ENCODE measurements at regions not wholly inside any gene's neighbourhood (a gene's known extent, or its start where the extent isn't known, plus 50 kb on each side); places are given as distances from the start of the nearest gene placed in this dataset.

DNA sequence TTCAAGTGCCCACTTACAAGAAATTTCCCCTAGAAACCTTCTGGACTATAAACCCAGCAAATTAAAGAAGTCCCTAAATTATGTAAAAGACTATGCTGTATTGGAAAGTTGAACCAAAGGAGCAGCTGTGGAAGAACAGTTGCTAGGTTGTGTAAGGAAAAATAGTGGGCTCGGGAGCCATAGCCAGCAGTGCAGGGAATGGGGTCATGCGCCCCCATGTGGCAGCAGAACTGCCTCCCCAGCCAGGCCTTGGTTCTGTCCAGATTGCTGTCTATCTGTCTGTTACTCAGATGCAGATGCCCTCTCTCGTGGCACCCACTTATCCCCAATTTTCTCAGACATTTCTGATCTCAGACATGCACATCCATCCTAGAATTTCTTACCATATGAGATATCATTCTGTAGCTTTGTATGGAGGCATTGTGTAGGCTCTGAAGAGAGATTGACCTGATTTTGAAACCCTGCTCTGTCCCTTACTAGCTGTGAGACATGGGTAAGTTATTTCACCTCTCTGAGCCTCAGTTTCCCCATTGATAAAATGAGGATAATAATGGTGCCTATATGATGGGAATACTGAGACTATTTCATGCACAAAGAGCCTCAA lies 258.3 kb downstream of the SS18 start:
- POLR2A ChIA-PET = no interaction called here
- Mint-ChIP-seq H3K36me3 (ENCODE audit: low read depth) (no peaks in the 10 kb centered on the region), H3K27ac (no peak overlapping the region), H3K27me3 (peaks cover 3% of the 10 kb centered on the region), H3K4me3 (no peak overlapping the region), H3K9me3 (no peaks in the 10 kb centered on the region), H3K4me1 (ENCODE audit: low read depth) (no peaks in the 10 kb centered on the region)
- ATAC-seq (no peak), DNase-seq (peak; percentile 43)
- TF ChIP-seq, protein P1, sequence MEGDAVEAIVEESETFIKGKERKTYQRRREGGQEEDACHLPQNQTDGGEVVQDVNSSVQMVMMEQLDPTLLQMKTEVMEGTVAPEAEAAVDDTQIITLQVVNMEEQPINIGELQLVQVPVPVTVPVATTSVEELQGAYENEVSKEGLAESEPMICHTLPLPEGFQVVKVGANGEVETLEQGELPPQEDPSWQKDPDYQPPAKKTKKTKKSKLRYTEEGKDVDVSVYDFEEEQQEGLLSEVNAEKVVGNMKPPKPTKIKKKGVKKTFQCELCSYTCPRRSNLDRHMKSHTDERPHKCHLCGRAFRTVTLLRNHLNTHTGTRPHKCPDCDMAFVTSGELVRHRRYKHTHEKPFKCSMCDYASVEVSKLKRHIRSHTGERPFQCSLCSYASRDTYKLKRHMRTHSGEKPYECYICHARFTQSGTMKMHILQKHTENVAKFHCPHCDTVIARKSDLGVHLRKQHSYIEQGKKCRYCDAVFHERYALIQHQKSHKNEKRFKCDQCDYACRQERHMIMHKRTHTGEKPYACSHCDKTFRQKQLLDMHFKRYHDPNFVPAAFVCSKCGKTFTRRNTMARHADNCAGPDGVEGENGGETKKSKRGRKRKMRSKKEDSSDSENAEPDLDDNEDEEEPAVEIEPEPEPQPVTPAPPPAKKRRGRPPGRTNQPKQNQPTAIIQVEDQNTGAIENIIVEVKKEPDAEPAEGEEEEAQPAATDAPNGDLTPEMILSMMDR (IDR thresholded peaks at IDR 0.05) = peak; percentile 54
- intact Hi-C loops (cut with micrococcal nuclease) = loop anchor here (10.0 kb wide), 1 partner anchor 267 kb away; no protein-coding TSS in a partner anchor
- CTCF ChIA-PET = interaction anchor here (1.1 kb wide), 1 partner anchor 19 kb away, joined by 3 read pairs; no protein-coding TSS in a partner anchor

DNA sequence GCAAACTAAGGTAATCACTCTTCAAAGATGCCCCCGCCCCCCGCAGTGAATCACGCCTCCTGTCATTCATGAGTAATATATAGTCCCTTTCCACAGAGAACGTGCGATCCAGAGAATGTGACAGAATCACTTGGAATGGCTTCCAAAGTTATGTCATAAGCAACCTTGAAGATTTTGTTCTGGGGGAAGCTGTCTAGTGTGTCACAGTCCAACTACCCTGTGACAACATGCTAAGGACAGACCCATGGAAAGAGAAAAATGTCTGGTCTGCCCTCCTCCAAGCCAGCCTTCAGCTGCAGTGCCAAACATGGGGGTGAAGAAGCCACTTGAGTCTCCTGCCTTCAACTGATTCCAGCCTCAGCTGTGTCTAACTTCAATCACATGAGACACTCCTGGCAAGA lies 259.1 kb downstream of the SS18 start:
- POLR2A ChIA-PET = no interaction called here
- CTCF ChIA-PET = no interaction called here
- Mint-ChIP-seq H3K4me1 (ENCODE audit: low read depth) (no peaks in the 10 kb centered on the region), H3K4me3 (no peak overlapping the region), H3K36me3 (ENCODE audit: low read depth) (no peaks in the 10 kb centered on the region), H3K27ac (no peak overlapping the region), H3K9me3 (no peaks in the 10 kb centered on the region), H3K27me3 (peaks cover 3% of the 10 kb centered on the region)
- ATAC-seq (no peak), DNase-seq (no peak)
- intact Hi-C loops (cut with micrococcal nuclease) = loop anchor here (10.0 kb wide), 1 partner anchor 266 kb away; no protein-coding TSS in a partner anchor
- TF ChIP-seq, protein P1 (IDR thresholded peaks at IDR 0.05) = no peak

DNA sequence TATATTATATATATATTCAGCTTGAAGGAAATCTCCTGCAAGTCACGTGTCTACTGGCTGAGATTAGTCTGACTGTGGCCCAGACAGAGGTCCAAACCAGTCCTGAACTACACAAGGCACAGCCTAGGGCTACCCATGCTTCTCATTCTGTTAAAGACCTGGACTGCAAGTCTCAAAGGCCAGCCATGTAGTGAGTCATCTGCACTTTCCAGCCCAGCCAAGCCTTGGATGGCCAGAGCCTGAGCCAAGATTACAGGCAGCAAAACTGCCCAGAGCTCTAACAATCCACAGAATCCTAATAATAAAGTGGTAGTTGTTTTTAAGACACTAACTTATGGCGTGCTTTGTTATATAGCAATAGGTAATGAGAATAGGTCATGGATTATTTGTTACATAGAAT lies 259.6 kb downstream of the SS18 start:
- CTCF ChIA-PET = no interaction called here
- H3K27ac Mint-ChIP-seq = no peak overlapping the region
- TF ChIP-seq, protein P1 (IDR thresholded peaks at IDR 0.05) = no peak
- intact Hi-C loops (cut with micrococcal nuclease) = loop anchor here (10.0 kb wide), 1 partner anchor 266 kb away; no protein-coding TSS in a partner anchor
- H3K27me3 Mint-ChIP-seq = peaks cover under 1% of the 10 kb centered on the region
- no peak overlapping the region for H3K4me3 Mint-ChIP-seq
- ATAC-seq = no peak
- H3K9me3 Mint-ChIP-seq = no peaks in the 10 kb centered on the region
- no peaks in the 10 kb centered on the region for H3K4me1 Mint-ChIP-seq (ENCODE audit: low read depth)
- POLR2A ChIA-PET = no interaction called here
- H3K36me3 Mint-ChIP-seq (ENCODE audit: low read depth) = no peaks in the 10 kb centered on the region
- no peak for DNase-seq

DNA sequence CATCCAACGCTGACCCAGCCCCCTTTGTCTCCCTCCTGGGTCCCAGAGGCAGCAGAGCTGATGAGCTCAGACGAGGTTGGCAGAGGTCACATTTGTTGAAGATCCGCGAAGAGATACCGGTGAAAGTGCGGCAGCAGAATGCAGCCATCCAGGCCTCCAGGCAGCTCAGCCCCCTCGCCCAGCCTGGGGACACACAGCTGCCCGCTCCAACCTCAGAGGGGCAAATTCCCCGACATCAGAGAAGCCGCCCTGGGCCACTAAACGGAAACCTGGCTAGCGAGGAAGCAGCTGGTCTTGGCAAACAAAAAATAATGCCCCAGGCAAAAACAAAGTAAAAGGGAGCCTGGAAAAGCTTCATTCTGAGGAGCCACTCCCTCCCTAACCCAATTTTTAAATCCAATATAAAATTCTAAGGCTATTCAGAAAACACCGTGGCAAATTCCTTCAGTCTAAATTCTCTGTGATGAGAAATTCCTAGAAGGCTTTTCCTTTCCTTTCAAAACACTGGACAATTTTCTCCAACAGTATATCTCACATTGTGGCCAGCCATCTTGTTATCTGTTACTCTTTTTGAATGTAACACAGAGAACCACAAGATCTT lies 262.4 kb downstream of the SS18 start:
- no peaks in the 10 kb centered on the region for H3K9me3 Mint-ChIP-seq
- ATAC-seq (no peak), DNase-seq (no peak)
- TF ChIP-seq, protein P1 (IDR thresholded peaks at IDR 0.05) = no peak
- no peaks in the 10 kb centered on the region for H3K4me1 Mint-ChIP-seq (ENCODE audit: low read depth)
- no peak overlapping the region for H3K27ac Mint-ChIP-seq
- CTCF ChIA-PET = no interaction called here
- no peak overlapping the region for H3K4me3 Mint-ChIP-seq
- POLR2A ChIA-PET = no interaction called here
- intact Hi-C loops (cut with micrococcal nuclease) = no loop called here
- no peaks in the 10 kb centered on the region for H3K36me3 Mint-ChIP-seq (ENCODE audit: low read depth)
- H3K27me3 Mint-ChIP-seq = peaks cover 2% of the 10 kb centered on the region

DNA sequence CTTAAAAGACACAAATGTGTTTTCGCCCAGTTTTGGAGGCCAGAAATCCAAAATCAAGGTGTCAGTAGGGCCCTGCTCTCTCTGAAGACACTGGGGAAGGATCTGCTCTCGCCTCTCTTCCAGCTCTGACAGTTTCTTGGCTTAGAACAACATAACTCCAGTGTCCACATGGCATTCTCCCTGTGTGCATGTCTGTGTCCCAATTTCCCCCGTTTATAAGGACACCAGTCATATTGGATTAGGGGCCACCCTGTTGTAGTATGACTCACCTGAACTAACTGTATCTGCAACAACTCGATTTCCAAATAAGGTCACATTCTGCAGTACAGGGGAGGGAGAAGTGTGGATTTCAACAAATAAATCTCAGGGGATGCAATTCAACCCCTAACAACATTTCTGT lies 263.2 kb downstream of the SS18 start:
- no peak for DNase-seq
- Mint-ChIP-seq H3K4me3 (no peak overlapping the region), H3K4me1 (ENCODE audit: low read depth) (no peaks in the 10 kb centered on the region), H3K9me3 (no peaks in the 10 kb centered on the region), H3K27ac (no peak overlapping the region), H3K36me3 (ENCODE audit: low read depth) (no peaks in the 10 kb centered on the region), H3K27me3 (peaks cover 2% of the 10 kb centered on the region)
- ChIA-PET POLR2A (no interaction called here), CTCF (no interaction called here)
- no peak for ATAC-seq
- intact Hi-C loops (cut with micrococcal nuclease) = no loop called here
- TF ChIP-seq, protein P1 (IDR thresholded peaks at IDR 0.05) = no peak
